ENCODE measurements at regions not wholly inside any gene's neighbourhood (a gene's known extent, or its start where the extent isn't known, plus 50 kb on each side); places are given as distances from the start of the nearest gene placed in this dataset.
"Not testable (repeated sequence)": the region's sequence is repeated elsewhere in the genome, so short reads cannot be mapped to it uniquely, and the experiment has no call there.

- no peak overlapping the region for H3K4me3 ChIP-seq (ENCODE audit: low read depth in 2 of 2, low read length in 1 of 2)
- H3K79me2 ChIP-seq (ENCODE audit: insufficient read depth): no peaks in the 10 kb centered on the region
- POLR2A ChIA-PET: no interaction called here
- no peak overlapping the region for H3K9ac ChIP-seq
- H3K27ac ChIP-seq (ENCODE audit: low read depth in 2 of 2, low read length in 1 of 2): no peak overlapping the region
- no peaks in the 10 kb centered on the region for H3K9me2 ChIP-seq
- no peaks in the 10 kb centered on the region for H3F3A ChIP-seq (replicated peaks; ENCODE audit: insufficient read depth)
- H3K27me3 ChIP-seq (ENCODE audit: insufficient read depth): no peaks in the 10 kb centered on the region
- no peaks in the 10 kb centered on the region for H3K36me3 ChIP-seq (replicated peaks in 1 of 2; ENCODE audit: control insufficient read depth in 1 of 2, insufficient read depth in 2 of 2, low read length in 1 of 2)
- no peak for DNase-seq
- 2% methylated on average over 2 of the region's 2 CpGs for WGBS (ENCODE audit: low lambda C conversion rate)
- H4K20me1 ChIP-seq (ENCODE audit: insufficient read depth): no peaks in the 10 kb centered on the region
- no peaks in the 10 kb centered on the region for H3K9me3 ChIP-seq
- no peak overlapping the region for H3K4me2 ChIP-seq
- CTCF ChIA-PET: no interaction called here
- TF ChIP-seq RFX5 (IDR thresholded peaks at IDR 0.05; ENCODE audit: low read length) (no peak), FOXM1 (IDR thresholded peaks at IDR 0.05; ENCODE audit: low read depth) (no peak), NFIC (IDR thresholded peaks at IDR 0.05; ENCODE audit: borderline replicate concordance) (no peak)
- no peak overlapping the region for H2AFZ ChIP-seq (ENCODE audit: low read depth)
- H3K4me1 ChIP-seq (ENCODE audit: control insufficient read depth in 1 of 2, insufficient read depth in 2 of 2, low read depth in 1 of 2, low read length in 1 of 2): no peaks in the 10 kb centered on the region
These were observed 562.7 kb upstream of the SLC39A10 start for GRCh38 chr2:195094330-195094729.

- Histone ChIP-seq H3K27ac (ENCODE audit: low read depth in 2 of 2, low read length in 1 of 2) (no peak overlapping the region), H3K4me3 (ENCODE audit: low read depth in 2 of 2, low read length in 1 of 2) (no peak overlapping the region), H3K4me2 (no peak overlapping the region), H3K9ac (no peak overlapping the region), H3K79me2 (ENCODE audit: insufficient read depth) (no peaks in the 10 kb centered on the region), H3F3A (replicated peaks; ENCODE audit: insufficient read depth) (no peaks in the 10 kb centered on the region), H3K27me3 (ENCODE audit: insufficient read depth) (no peaks in the 10 kb centered on the region), H2AFZ (ENCODE audit: low read depth) (no peak overlapping the region), H3K9me2 (no peaks in the 10 kb centered on the region), H3K9me3 (no peaks in the 10 kb centered on the region), H4K20me1 (ENCODE audit: insufficient read depth) (no peaks in the 10 kb centered on the region), H3K4me1 (ENCODE audit: control insufficient read depth in 1 of 2, insufficient read depth in 2 of 2, low read depth in 1 of 2, low read length in 1 of 2) (no peaks in the 10 kb centered on the region), H3K36me3 (replicated peaks in 1 of 2; ENCODE audit: control insufficient read depth in 1 of 2, insufficient read depth in 2 of 2, low read length in 1 of 2) (no peaks in the 10 kb centered on the region)
- ChIA-PET CTCF (interaction anchor here (0.7 kb wide), 1 partner anchor 9 kb away, joined by 4 read pairs; no protein-coding TSS in a partner anchor), POLR2A (no interaction called here)
- TF ChIP-seq GATA2 (CRISPR knock-in tag; IDR thresholded peaks at IDR 0.05): no peak
- TF ChIP-seq ELF1 (IDR thresholded peaks at IDR 0.05): no peak
- no peak for TF ChIP-seq IRF3 (IDR thresholded peaks at IDR 0.05; ENCODE audit: low read depth, low read length)
- no peak for TF ChIP-seq PBX3 (IDR thresholded peaks at IDR 0.05)
- TF ChIP-seq MAX (IDR thresholded peaks at IDR 0.05; ENCODE audit: low read depth): no peak
- DNase-seq: no peak
These were observed 564.7 kb upstream of the SLC39A10 start for GRCh38 chr2:195092341-195092740.

GRCh38 chr2:195072806-195073205 is 584.2 kb upstream of the SLC39A10 start:
- H4K20me1 ChIP-seq (ENCODE audit: insufficient read depth); H3K9ac ChIP-seq; H3K4me2 ChIP-seq; CTCF ChIA-PET; H3K9me3 ChIP-seq; H3K4me1 ChIP-seq (ENCODE audit: control insufficient read depth in 1 of 2, insufficient read depth in 2 of 2, low read depth in 1 of 2, low read length in 1 of 2); POLR2A ChIA-PET; H3F3A ChIP-seq (replicated peaks; ENCODE audit: insufficient read depth); H3K36me3 ChIP-seq (replicated peaks in 1 of 2; ENCODE audit: control insufficient read depth in 1 of 2, insufficient read depth in 2 of 2, low read length in 1 of 2); H3K27ac ChIP-seq (ENCODE audit: low read depth in 2 of 2, low read length in 1 of 2); DNase-seq; H3K79me2 ChIP-seq (ENCODE audit: insufficient read depth); H2AFZ ChIP-seq (ENCODE audit: low read depth); H3K27me3 ChIP-seq (ENCODE audit: insufficient read depth); H3K9me2 ChIP-seq: not testable (repeated sequence)
- 0% methylated on average over 1 of the region's 13 CpGs for whole genome bisulfite sequencing (ENCODE audit: low lambda C conversion rate)
- H3K4me3 ChIP-seq (ENCODE audit: low read depth in 2 of 2, low read length in 1 of 2): peak overlapping the region; percentile 5 to 29; a peak in 3 of 4 replicates
